ENCODE measurements at regions not wholly inside any gene's neighbourhood (a gene's known extent, or its start where the extent isn't known, plus 50 kb on each side); places are given as distances from the start of the nearest gene placed in this dataset.
"Not testable (repeated sequence)": the region's sequence is repeated elsewhere in the genome, so short reads cannot be mapped to it uniquely, and the experiment has no call there.

DNA sequence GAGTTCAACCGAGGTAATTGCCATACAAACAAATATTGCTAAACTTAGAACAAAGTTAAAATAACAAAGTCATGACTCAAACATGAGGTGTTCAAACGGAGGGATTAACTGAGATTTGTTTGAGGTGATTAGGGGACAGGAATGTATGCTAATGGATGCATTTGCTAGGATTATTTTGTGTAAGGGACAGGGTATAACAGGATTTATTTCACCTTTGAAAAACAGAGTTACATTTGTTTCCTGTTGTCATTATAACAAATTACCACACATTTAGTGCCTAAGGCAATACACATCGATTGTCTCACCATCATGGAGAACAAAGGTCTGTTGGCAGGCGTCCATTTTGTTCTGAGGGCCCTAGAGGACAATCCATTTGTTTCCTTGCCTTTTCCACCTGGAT lies 304.3 kb upstream of the CNTNAP5 start:
- peak; percentile 91 for DNase-seq

DNA sequence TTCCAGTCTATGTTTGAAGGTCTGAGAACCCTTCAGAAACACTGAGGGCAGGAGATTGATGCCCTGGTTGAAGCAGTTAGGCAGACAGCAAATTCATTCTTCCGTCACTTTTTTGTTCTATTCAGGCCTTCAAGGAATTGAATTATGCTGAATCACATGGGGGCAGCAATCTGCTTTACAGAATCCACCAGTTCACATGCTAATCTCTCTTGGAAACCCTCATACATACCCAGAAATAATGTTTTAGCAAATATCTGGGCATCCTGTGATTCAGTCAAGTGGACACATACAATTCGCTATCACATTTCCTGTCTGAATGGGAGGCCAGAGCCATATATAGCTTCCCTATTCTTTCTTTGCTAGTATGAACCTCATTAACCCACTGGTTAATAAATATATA lies 301.4 kb upstream of the CNTNAP5 start:
- no peak for DNase-seq

DNA sequence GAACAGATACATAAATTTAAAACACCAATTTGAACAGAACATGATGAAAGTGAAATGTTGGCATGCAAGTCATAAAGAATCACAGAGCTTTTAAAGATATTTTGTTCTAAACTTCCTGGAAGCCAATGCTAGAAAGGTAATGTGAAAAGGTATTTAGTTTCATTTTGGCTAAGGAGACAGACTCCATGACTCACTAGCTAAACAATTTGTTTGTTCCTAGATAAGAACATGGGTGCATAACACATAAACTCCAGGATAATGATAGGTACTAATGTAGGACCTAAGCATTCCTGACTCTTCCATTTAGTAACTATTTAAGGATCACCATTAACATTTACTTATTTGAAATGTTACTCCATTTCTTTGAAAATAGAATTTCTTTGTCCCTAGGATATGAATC lies 292.5 kb upstream of the CNTNAP5 start:
- DNase-seq: no peak

DNA sequence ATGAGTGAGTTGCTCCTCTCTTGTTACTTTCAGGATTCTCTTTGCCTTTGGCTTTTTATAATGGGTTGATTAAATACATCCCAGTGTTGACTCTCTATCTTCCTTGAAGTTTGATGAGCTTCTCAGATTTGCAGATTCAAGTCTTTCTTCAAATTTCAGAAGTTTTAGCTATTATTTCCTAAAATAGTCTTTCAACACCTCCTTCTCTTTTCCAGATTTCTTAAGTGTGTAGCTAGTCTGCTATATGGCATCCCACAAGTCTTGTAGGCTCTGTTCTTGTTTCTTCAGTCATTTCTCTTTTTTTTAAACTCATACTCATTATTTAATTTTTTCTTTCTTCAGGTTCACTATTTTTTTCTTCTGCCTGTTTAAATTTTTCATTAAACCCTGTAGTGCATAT lies 287.7 kb upstream of the CNTNAP5 start:
- no peak for DNase-seq

DNA sequence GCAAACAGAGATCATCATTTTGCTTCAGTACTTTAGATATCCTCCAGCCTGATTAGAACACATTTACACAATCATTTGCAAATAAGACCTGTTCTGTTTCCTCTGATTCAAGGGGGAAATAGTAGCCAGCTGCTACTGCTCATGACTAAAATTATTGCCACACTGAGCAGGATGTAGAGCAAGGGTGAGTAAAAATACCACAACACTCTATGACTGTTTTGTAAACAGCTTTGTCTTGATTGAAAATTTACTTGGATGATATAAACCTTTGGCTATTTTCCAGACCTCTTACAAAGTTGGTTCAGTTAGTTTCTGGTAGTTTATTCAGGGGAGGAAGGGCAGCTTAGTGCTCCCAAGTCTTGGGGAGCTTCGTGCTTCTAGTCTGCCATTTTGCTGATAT lies 286.4 kb upstream of the CNTNAP5 start:
- DNase-seq: no peak

DNA sequence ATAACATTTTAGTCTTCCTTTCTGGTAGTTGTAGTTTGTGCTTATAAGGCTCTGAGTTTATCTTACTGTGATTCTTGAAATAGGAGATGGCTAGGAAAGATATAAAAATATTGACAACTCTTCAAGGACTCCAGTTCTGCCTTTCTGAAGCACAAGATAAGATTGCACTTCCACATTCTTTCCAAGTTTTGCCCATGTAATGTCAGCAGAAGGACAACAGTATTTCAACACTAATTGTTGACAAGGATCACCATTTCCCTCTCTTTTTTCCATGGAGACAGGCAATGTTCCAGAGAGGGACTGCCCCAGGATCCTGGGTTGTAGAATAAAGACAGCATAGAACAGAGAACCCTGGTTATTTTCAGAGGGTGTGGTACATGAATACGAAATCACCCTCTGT lies 279.1 kb upstream of the CNTNAP5 start:
- no peak for DNase-seq

DNA sequence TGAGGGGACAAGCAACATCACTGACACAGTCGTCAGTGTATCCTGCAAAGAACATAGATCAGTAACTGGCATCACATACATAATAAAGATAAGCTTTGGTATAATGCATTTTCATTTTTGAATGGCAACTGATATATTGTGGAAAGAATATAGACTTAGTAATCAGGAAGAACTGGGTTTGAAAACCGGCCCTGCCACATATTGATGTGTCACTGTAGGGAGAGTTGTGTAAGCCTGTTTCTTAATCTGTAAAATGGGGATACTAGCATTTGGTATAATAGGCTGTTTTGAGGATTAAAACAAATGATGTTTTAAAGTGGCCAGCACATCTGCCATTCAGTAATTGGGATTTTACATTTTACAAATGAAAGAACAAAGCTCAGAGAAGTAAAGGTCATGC lies 277.8 kb upstream of the CNTNAP5 start:
- no peak for DNase-seq

DNA sequence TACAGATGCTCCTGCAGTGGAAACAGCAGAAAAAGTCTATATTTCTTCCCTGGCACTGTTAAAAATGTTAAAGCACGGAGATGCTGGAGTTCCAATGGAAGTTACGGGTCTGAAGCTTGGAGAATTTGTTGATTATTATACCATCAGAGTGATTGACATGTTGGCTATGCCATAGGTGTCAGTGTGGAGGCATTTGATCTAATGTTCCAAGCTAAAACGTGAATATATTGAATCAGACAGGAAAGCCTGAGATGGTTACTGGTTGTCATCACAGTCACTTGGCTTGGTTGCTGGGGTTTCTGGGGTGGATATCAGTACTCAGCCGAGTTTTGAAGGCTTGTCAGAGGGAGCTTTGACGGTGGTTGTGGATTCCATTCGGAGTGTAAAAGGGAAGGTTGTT lies 262.9 kb upstream of the CNTNAP5 start:
- DNase-seq: no peak

DNA sequence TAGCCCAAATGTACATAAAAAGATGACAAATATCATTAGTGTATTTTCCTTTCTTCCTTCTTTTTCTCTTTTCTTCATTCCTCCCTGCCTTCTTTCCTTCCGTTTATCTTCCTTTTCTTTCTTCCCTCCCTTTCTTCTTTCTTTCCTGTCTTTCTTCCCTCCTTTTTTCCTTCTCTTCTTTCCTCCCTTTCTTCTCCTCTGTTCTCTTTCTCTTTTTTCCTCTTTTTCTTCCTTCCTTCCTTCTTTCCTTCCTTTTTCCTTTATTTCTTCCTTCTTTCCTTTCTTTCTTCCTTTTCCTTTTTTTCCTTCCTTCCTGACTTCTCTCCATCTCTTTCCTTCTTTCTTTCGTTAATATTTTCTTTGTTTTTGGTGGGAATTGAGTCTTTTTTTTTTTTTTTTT lies 256.9 kb upstream of the CNTNAP5 start:
- no peak for DNase-seq

DNA sequence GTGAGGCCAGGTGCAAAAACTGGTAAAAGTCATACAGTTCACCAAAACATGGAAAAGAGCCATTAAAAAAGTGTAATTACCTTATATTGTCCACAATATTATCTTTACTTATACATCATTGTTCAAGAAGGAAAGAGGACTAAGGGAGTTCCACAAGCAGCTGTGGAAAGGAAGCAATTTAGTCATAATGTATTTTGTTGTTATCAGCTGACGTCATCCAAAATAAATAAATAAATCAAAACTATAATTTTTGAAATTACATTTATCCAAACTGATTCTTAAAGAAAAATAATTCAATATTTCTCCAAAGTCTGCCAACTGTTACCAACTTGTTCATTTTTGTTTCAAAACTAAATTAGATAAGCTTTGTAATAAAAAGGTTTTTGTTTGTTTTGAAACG lies 256.1 kb upstream of the CNTNAP5 start:
- DNase-seq: no peak

DNA sequence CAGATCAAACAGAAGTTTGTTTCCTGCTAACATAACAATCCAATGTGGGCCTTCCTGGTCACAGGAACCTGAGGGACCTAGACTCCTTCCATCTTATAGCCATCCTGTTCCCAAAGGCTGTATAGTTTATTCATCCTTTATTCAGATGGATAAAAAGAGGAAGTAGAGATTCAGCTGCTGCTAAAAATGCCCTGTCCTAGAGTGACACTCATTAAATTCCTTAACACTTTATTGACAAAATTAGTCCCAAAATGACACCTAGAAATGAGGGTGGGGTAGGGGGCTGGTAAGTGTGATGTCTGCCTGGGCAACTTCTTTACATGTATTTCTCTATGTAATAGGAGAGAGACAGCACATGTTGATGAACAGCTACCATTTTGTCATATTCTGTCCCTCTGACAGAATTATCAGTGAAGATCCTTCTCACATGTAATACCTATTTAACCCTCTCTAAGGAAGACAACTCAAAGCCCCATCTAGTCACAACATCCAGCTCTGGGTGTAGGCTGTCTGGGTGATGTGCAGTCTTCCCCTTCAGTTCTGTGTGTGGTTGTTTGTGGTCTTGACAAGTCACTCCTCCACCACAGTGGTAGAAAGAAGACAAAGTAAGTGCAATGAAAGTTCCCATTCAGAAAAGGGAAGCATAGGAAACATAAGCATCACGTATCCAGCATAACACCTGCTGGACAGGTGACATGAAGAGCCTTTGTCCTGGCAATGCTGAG lies 253.9 kb upstream of the CNTNAP5 start:
- no peak for DNase-seq

DNA sequence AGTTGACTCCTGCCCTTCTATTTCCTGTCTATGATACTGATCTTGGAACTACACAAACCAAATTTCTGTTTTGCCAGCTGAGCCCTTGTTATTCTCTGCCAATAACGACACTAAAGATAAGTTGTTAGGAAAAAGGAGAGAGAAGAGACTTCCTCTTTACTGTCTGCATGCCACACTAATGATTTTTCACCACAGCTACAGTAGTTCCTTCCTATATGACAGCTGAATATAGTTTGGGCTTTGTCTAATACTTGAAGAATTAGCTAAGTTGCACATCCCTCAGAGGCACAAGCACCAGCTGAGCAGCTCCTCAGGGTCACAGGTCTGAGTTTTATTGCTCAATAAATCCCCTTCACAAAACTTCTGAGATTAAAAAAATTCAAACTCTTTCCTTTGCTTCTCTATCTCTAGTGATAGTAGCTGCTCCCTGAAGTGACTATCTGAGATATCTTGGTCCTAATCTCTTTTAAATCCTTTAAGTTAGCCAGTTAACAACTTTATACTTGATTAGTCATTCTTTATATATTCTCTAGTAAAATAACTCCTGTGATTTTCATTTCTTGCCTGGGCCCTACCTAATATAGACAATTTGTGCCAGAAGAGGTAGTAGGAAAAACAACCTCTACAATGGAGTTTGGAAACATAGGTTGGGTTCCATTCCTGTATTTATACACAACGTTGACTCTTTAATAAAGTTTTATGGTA lies 253.0 kb upstream of the CNTNAP5 start:
- DNase-seq: no peak

DNA sequence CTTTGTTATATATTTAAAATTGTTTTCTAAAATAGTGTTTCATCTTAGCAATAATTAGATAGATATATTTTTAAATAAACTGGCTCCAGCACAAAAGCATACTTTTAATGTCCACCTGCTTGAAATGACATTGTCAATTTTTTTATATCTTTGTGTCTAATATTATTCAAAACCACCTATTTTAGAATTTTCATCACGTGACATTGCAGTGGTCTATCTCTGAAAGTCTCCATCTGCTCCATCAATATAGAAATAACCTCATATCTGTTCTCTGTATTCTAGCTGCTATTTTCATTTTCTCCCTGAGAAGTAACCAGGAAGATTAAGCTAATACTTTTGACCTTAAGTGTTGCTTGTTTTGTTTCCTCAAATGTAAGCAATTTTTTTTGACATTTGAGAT lies 248.0 kb upstream of the CNTNAP5 start:
- no peak for DNase-seq

DNA sequence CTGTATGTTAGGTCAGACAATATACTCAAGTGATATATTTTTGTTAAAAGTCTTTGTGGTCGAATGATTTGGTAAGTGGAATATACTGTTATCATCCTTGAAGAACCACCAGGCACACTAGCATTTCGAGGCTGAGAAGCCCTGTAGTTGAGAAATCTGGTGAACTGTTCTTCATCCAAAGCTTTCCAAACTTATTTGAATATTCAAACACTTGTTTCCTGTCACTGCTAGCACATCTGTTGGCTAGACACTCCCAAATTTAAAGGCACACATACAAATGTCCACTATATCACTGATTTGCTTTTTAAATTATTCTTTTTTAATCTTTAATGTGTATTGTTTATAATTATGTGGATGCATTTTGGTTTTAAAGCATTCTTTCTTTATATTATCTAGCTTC lies 241.9 kb upstream of the CNTNAP5 start:
- no peak for DNase-seq

DNA sequence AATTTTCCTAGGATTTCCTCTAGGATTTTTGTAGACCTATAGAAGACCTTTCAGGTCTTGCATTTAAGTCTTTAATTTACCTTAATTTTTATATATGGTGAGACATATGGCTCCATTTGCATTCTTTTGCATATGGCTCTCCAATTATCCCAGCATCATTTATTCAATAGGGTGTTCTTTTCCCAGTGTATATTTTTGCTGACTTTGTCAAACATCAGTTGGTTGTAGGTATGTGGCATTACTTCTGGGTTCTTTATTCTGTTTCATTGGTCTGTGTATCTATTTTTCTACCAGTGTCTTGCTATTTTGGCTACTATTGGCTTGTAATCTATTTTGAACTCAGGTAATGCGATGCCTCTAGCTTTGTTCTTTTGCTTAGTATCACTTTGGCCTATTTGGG lies 239.8 kb upstream of the CNTNAP5 start:
- DNase-seq: no peak

DNA sequence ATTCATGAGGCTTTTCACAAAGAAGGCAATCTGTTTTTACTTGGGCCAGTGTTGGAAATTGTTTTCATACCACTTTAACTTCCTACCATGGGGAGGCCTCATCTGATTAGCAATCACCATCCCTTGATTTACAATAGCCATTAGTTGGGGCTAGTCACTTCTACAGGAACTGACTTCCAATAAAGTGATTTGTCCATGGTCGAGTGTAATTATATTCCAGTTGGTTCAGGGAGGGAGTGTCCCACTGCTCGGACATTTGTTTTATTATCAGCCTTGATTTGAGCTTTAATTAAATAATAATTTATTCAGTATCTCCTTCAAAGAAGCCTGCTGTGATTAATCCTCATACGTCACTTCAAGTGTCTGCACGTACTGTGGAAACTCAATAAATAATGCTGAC lies 233.9 kb upstream of the CNTNAP5 start:
- DNase-seq: no peak

DNA sequence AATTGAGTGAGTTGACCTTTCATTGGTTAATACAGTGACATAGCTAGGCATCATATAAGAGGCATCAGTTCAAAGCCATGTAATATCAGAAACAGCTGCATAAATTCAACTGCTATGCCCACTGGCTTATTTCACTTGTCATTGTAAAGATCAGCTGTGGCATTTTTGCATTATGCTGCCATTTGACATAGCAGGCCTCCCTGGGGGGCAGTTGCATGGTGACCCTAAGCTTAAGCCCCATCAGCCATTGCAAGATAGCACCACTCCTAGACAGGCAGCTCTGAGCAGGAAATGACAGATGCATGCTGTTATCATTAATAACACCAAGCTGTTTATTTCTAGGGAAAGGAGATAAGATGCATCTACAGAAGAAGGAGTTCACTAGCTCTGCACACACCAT lies 233.4 kb upstream of the CNTNAP5 start:
- DNase-seq: no peak

DNA sequence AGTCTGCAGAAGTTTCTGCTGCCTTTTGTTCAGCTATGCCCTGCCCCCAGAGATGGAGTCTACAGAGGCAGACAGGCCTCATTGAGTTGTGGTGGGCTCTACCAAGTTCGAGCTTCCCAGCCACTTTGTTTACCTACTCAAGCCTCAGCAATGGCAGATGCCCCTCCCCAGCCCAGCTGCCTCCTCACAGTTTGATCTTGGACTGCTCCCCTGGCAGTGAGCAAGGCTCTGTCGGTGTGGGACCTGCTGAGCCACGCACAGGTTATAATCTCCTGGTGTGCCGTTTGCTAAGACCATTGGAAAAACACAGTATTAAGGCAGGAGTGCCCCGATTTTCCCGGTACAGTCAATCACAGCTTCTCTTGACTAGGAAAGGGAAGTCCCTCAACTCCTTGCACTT lies 221.0 kb upstream of the CNTNAP5 start:
- DNase-seq: not testable (repeated sequence)

DNA sequence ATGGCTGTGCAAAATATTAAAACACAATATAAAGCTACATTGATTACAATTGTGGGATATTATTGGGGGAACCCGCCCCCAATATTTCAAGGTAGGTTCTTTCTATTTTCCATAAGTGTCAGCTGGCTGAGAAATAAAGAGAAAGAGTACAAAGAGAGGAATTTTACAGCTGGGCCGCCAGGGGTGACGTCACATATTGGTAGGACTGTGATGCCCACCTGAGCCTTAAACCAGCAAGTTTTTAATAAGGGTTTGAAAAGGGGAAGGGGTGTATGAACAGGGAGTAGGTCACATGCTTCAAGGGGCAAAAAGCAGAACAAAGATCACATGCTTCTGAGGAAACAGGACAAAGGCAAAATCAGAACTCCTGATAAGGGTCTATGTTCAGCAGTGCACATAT lies 219.3 kb upstream of the CNTNAP5 start:
- DNase-seq: not testable (repeated sequence)

DNA sequence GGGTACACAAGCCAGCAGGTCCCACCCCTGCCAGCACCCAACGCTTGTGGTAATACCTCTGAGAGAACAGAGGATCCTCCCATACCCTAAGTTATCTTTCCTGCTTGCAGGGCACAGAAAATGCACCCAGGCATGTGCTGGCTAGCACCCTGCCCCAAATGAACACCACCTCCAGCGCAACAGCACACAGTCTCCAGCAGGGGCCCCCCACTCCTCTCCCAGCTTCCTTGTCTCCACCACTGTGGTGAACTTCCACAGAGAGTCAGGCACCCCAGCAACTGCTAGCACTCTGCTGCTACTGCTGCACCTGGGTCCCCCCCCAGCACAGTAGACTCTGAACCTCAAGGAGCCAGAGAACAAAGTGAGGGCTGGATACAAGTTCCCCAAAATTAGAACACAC lies 216.8 kb upstream of the CNTNAP5 start:
- DNase-seq: no peak

DNA sequence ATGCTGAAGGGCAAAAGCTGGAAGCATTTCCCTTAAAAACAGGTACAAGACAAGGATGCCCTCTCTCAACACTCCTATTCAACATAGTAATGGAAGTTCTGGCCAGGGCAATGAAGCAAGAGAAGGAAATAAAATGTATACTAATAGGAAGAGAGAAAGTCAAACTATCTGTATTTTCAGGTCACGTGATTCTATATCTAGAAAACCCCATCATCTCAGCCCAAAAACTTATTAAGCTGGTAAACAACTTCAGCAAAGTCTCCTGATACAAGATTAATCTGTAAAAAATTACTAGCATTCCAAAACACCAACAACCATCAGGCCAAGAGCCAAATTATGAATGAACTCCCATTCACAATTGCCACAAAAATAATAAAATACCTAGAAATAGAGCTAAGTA lies 213.2 kb upstream of the CNTNAP5 start:
- DNase-seq: no peak

DNA sequence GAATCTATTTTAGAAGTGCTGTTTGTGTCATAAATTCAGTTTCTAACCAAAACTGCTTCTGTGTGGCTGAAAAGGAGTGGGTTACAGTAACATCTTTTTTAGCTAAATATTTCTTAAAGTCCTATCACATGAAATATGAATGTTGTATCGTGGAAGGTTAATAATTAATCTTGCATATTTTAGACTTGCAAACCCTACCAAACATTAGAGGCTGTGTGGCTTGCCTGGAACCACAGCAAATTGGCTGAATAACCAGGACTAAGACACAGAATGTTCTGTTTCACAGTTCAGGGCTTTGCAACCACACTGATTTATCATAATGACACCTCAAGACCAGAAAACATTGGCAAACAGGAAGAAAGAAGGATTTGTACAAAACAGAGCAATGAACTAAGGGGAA lies 208.9 kb upstream of the CNTNAP5 start:
- no peak for DNase-seq

DNA sequence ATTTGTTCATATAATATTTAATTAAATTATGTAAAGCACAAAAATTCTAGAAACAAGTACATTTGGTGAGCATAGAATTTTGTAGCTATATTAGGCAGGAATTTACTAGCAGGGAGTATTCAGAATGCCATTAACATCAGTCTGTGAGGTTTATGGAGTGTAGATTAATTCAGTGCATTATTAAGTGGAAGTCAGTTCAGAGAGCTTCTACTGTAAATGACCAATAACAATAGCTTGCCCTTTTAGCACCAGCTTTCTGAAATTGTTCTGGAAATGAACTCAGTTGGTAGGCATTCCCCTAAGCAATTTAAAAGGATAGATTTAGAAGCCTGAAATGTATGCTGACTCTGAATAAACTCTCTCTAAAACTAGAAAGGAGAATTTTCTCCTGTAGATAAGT lies 208.2 kb upstream of the CNTNAP5 start:
- no peak for DNase-seq

DNA sequence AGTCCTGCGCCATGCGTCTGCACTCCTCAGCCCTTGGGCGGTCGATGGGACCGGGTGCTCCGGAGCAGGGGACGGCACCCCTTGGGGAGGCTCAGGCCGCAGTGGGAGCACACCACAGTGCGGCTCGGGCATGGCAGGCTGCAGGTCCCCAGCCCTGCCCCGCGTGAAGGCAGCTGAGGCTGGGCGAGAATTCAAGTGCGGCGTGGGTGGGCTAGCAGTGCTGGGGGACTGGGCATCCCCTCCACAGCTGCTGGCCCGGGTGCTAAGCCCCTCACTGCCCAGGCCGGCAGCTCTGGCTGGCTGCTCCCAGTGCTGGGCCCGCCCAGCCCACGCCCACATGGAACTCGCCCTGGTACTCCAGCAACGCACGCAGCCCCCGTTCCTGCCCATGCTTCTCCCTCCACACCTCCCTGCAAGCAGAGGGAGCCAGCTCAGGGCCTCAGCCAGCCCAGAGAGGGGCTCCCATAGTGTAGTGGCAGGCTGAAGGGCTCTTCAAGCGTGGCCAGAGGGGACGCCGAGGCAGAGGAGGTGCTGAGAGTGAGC lies 198.3 kb upstream of the CNTNAP5 start:
- DNase-seq: no peak

DNA sequence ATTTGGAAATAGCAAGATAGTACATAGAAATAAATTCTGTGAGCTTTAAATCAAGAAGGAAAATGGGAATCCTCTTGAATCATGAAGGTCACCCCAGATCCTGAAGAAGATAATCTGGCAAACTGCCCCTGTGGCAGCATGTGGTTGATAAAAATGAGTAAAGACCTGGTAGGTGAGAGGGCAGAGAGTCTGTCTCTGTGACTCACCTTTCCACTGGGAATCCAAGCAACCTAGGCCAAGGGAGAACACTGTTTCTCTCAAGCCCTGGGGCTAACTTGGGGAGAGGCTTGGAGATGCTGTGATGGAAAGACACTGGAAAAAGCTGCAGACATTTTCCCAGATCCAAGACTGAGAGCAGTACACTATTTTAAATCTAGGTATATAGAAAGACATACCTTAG lies 185.8 kb upstream of the CNTNAP5 start:
- DNase-seq: no peak
